ENCODE measurements at regions not wholly inside any gene's neighbourhood (a gene's known extent, or its start where the extent isn't known, plus 50 kb on each side); places are given as distances from the start of the nearest gene placed in this dataset.

DNA sequence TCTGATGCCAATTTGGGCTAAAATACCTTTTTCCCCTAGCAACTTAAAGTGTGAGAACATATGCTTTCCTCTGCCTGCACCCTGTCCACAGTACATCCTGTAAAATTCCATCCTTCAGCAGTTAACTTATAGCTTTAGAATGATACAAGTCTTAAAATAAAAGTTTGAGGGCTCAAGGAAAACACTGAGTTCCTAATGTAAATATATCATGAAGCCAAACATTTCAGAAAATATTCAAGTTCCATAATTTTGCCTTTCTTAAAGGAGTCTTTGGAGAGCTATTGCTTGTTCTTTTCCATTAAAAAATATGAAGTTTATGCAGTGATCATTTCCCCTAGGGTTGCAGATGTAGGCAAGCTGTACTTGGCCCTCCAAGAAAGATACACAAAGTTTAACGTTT lies 303.8 kb downstream of the COL12A1 start:
- H3K27me3 ChIP-seq: no peaks in the 10 kb centered on the region
- no peaks in the 10 kb centered on the region for H3K36me3 ChIP-seq
- H3K4me3 ChIP-seq: no peak overlapping the region
- TF ChIP-seq EP300 (IDR thresholded peaks at IDR 0.05) (no peak), POLR2AphosphoS5 (IDR thresholded peaks at IDR 0.05) (no peak), POLR2A (IDR thresholded peaks at IDR 0.05) (no peak)
- TF ChIP-seq, protein P1, sequence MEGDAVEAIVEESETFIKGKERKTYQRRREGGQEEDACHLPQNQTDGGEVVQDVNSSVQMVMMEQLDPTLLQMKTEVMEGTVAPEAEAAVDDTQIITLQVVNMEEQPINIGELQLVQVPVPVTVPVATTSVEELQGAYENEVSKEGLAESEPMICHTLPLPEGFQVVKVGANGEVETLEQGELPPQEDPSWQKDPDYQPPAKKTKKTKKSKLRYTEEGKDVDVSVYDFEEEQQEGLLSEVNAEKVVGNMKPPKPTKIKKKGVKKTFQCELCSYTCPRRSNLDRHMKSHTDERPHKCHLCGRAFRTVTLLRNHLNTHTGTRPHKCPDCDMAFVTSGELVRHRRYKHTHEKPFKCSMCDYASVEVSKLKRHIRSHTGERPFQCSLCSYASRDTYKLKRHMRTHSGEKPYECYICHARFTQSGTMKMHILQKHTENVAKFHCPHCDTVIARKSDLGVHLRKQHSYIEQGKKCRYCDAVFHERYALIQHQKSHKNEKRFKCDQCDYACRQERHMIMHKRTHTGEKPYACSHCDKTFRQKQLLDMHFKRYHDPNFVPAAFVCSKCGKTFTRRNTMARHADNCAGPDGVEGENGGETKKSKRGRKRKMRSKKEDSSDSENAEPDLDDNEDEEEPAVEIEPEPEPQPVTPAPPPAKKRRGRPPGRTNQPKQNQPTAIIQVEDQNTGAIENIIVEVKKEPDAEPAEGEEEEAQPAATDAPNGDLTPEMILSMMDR (IDR thresholded peaks at IDR 0.05): no peak
- DNase-seq: no peak
- peaks cover 0 to 10% (median 5%) of the 10 kb centered on the region in 4 donors for H3K9me3 ChIP-seq
- H3K27ac ChIP-seq: no peak overlapping the region
- ATAC-seq (ENCODE audit: low FRiP score in 2 of 2): no peak
- WGBS, 2 donors: 44 to 52% methylated on average over 1 of the region's 1 CpG
- H3K4me1 ChIP-seq: no peaks in the 10 kb centered on the region

DNA sequence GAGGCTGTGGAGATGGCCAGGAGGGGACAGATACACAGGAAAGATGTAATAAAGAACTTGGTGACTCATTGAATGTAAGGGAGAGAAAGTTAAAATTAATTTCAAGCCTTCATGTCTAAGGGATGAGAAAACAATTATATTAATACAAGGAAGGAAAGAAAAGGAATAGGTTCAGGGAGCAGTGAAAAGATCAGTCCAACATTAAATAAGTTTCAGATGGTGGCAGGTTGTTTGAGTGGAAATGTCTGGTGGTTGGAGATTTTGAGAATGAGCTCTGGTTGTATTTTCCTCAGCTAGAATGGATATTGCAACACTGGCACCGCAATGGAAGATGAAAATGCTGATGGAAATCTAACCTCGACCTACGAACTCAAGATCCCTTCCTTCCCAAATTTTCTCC lies 304.3 kb downstream of the COL12A1 start:
- H3K4me3 ChIP-seq: no peak overlapping the region
- peaks cover 0 to 10% (median 5%) of the 10 kb centered on the region in 4 donors for H3K9me3 ChIP-seq
- ATAC-seq (ENCODE audit: low FRiP score in 2 of 2): no peak
- WGBS, 2 donors: 67 to 72% methylated on average over 3 of the region's 3 CpGs
- DNase-seq: no peak
- no peaks in the 10 kb centered on the region for H3K27me3 ChIP-seq
- H3K27ac ChIP-seq: no peak overlapping the region
- H3K36me3 ChIP-seq: no peaks in the 10 kb centered on the region
- no peaks in the 10 kb centered on the region for H3K4me1 ChIP-seq
- TF ChIP-seq POLR2A (IDR thresholded peaks at IDR 0.05) (no peak), EP300 (IDR thresholded peaks at IDR 0.05) (no peak), POLR2AphosphoS5 (IDR thresholded peaks at IDR 0.05) (no peak)
- TF ChIP-seq, protein P1 (IDR thresholded peaks at IDR 0.05): no peak

DNA sequence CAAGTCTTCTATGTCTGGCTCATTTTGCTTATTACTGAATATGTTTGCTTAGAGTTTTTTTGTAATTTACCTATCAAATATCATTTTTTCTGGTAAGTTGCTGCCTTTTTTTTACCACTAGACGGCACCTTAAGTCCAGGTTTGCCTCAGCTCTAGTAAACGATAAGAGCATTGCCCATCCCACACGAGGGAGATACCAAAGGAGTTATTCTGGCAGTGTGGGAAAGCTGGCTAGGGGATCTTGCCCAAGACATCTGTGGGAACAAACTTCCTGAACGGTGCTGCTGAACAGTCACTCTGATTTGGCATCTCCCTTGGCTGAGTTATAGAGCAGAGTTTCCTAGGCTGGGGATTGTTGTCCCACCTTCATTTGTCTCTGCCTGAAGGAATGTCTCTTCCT lies 306.4 kb downstream of the COL12A1 start:
- peaks cover 0 to 10% (median 5%) of the 10 kb centered on the region in 4 donors for H3K9me3 ChIP-seq
- WGBS, 2 donors: 57% methylated on average over 4 of the region's 4 CpGs
- no peaks in the 10 kb centered on the region for H3K36me3 ChIP-seq
- H3K4me1 ChIP-seq: no peaks in the 10 kb centered on the region
- no peak overlapping the region for H3K27ac ChIP-seq
- no peak for DNase-seq
- ATAC-seq (ENCODE audit: low FRiP score in 2 of 2): no peak
- H3K27me3 ChIP-seq: no peaks in the 10 kb centered on the region
- no peak for TF ChIP-seq POLR2A (IDR thresholded peaks at IDR 0.05)
- no peak for TF ChIP-seq POLR2AphosphoS5 (IDR thresholded peaks at IDR 0.05)
- no peak for TF ChIP-seq EP300 (IDR thresholded peaks at IDR 0.05)
- TF ChIP-seq, protein P1 (IDR thresholded peaks at IDR 0.05): no peak
- H3K4me3 ChIP-seq: no peak overlapping the region

GRCh38 chr6:74892091-74892490 lies 313.8 kb downstream of the COL12A1 start:
- H3K4me3 ChIP-seq: no peak overlapping the region
- H3K36me3 ChIP-seq: no peaks in the 10 kb centered on the region
- ATAC-seq (ENCODE audit: low FRiP score in 2 of 2) (no peak), DNase-seq (no peak)
- H3K4me1 ChIP-seq: no peaks in the 10 kb centered on the region
- no peaks in the 10 kb centered on the region for H3K27me3 ChIP-seq
- H3K27ac ChIP-seq: no peak overlapping the region
- 39 to 56% methylated on average over 5 of the region's 5 CpGs for WGBS, 2 donors
- TF ChIP-seq POLR2A (IDR thresholded peaks at IDR 0.05): no peak
- TF ChIP-seq POLR2AphosphoS5 (IDR thresholded peaks at IDR 0.05): no peak
- TF ChIP-seq EP300 (IDR thresholded peaks at IDR 0.05): no peak
- TF ChIP-seq, protein P1 (IDR thresholded peaks at IDR 0.05): no peak
- H3K9me3 ChIP-seq: no peaks in the 10 kb centered on the region

DNA sequence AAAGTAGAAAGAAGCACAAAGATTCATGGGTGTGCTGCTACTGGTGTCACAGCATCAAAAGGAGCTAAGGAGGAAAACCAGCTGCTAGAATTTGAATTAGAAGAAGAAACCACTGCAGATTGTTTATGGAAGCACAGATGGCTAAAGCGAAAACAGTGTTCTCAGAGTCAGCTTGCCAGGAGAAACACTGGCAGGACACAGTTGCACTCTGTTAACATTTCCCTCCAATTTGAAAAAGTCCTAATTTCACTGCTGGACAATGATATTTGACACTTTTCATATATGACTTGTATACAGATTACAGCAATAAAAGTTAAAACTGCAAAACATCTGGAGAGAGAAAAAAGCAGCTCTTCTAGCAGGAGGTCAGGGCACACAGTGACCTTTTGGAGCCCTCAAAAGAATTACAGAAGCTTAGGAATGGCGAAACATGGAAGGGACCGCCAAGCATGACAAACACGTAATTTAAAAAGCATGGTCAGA lies 314.5 kb downstream of the COL12A1 start:
- H3K36me3 ChIP-seq: no peaks in the 10 kb centered on the region
- H3K9me3 ChIP-seq: no peaks in the 10 kb centered on the region
- no peaks in the 10 kb centered on the region for H3K4me1 ChIP-seq
- 56 to 70% methylated on average over 4 of the region's 4 CpGs for WGBS, 2 donors
- no peak for DNase-seq
- H3K4me3 ChIP-seq: no peak overlapping the region
- H3K27me3 ChIP-seq: no peaks in the 10 kb centered on the region
- no peak overlapping the region for H3K27ac ChIP-seq
- ATAC-seq (ENCODE audit: low FRiP score in 2 of 2): peak in 1 of 2 donors; percentile 75
- no peak for TF ChIP-seq POLR2A (IDR thresholded peaks at IDR 0.05)
- TF ChIP-seq, protein P1 (IDR thresholded peaks at IDR 0.05): no peak
- TF ChIP-seq EP300 (IDR thresholded peaks at IDR 0.05): no peak
- no peak for TF ChIP-seq POLR2AphosphoS5 (IDR thresholded peaks at IDR 0.05)

Measured in upper lobe of left lung (tissue), 6 donors.